Loucy (cell line): ENCODE measurements at regions not wholly inside any gene's neighbourhood (a gene's known extent, or its start where the extent isn't known, plus 50 kb on each side); places are given as distances from the start of the nearest gene placed in this dataset.

ENCODE experiments used
- H2AFZ ChIP-seq: fragments of 200-600 bp; sonication (generic); 2 replicates; pipeline ENCODE4 v1.6.0; 2016; ENCODE audit warnings: antibody characterized with exemption, mild to moderate bottlenecking, low read length, moderate library complexity
- H3F3A ChIP-seq: fragments of 200-600 bp; 2 replicates; pipeline ENCODE4 v1.6.0; 2016; ENCODE audit warnings: antibody characterized with exemption, low read depth, mild to moderate bottlenecking
- H3K27me3 ChIP-seq: fragments of 200-600 bp; sonication (generic); 2 replicates; pipeline ENCODE4 v1.6.1; 2014; ENCODE audit warnings: low read length, mild to moderate bottlenecking; ENCODE audit not compliant: insufficient read depth, poor library complexity, severe bottlenecking
- H3K36me3 ChIP-seq: fragments of 200-600 bp; sonication (generic); 2 replicates; pipeline ENCODE4 v1.6.1; 2016; ENCODE audit warnings: low read length; ENCODE audit not compliant: insufficient read depth
- H3K4me1 ChIP-seq: fragments of 200-600 bp; sonication (generic); 2 replicates; pipeline ENCODE4 v1.5.1; 2014; ENCODE audit warnings: low read length, mild to moderate bottlenecking; ENCODE audit not compliant: insufficient read depth, poor library complexity, severe bottlenecking
- H3K4me2 ChIP-seq: fragments of 200-600 bp; sonication (generic); 2 replicates; pipeline ENCODE4 v1.6.0; 2014; ENCODE audit warnings: antibody characterized with exemption, low read length, low read depth, mild to moderate bottlenecking; ENCODE audit not compliant: poor library complexity, severe bottlenecking
- H3K4me3 ChIP-seq: fragments of 200-600 bp; sonication (generic); 2 replicates; pipeline ENCODE4 v1.5.1; 2014; ENCODE audit warnings: low read length, mild to moderate bottlenecking, mixed read lengths; ENCODE audit not compliant: poor library complexity, severe bottlenecking
- H3K79me2 ChIP-seq: fragments of 200-600 bp; sonication (generic); 2 replicates; pipeline ENCODE4 v1.6.1; 2014; ENCODE audit warnings: low read length; ENCODE audit not compliant: insufficient read depth
- H3K9ac ChIP-seq: fragments of 200-600 bp; sonication (generic); 2 replicates; pipeline ENCODE4 v1.6.0; 2014; ENCODE audit warnings: mild to moderate bottlenecking, low read depth, low read length, moderate library complexity; ENCODE audit not compliant: poor library complexity, severe bottlenecking
- H3K9me2 ChIP-seq: fragments of 200-600 bp; sonication (generic); replicated peaks from 2 replicates; pipeline ENCODE4 v1.6.1; 2016; ENCODE audit warnings: low read depth, low read length, mixed read lengths
- H3K9me3 ChIP-seq: fragments of 200-600 bp; sonication (generic); 2 replicates; pipeline ENCODE4 v1.6.1; 2014; ENCODE audit warnings: mild to moderate bottlenecking, antibody characterized with exemption, low read length, low read depth; ENCODE audit not compliant: insufficient read depth
- H4K20me1 ChIP-seq: fragments of 200-600 bp; sonication (generic); 2 replicates; pipeline ENCODE4 v1.6.0; 2014; ENCODE audit warnings: antibody characterized with exemption, low read length, mild to moderate bottlenecking; ENCODE audit not compliant: insufficient read depth, poor library complexity, severe bottlenecking
- CTCF ChIP-seq: fragments of 200-600 bp; sonication (generic); conservative IDR thresholded peaks from 2 replicates; pipeline ENCODE4 v1.5.1; 2014; ENCODE audit warnings: mild to moderate bottlenecking, antibody characterized with exemption, low read length
- EZH2phosphoT487 ChIP-seq: fragments of 200-600 bp; IDR thresholded peaks from 2 replicates; pipeline ENCODE4 v1.6.1; 2018; ENCODE audit warnings: antibody characterized with exemption, mild to moderate bottlenecking, moderate library complexity, borderline replicate concordance

- TF ChIP-seq CTCF: no peak
- TF ChIP-seq EZH2phosphoT487: no peak
- H3K9me2 ChIP-seq: no peaks in the 10 kb centered on the region
- H3K4me2 ChIP-seq: no peak overlapping the region
Observed at GRCh38 chr12:70150230-70150629, 93.0 kb upstream of the CNOT2 start.

GRCh38 chr12:70151993-70152392 is 91.2 kb upstream of the CNOT2 start:
- peaks cover 34% of the 10 kb centered on the region for H3K9me3 ChIP-seq
- TF ChIP-seq EZH2phosphoT487 (no peak), CTCF (no peak)
- H4K20me1 ChIP-seq: no peaks in the 10 kb centered on the region
- no peak overlapping the region for H3K9ac ChIP-seq
- H2AFZ ChIP-seq: no peak overlapping the region
- H3K4me1 ChIP-seq: no peaks in the 10 kb centered on the region
- no peaks in the 10 kb centered on the region for H3K36me3 ChIP-seq
- no peak overlapping the region for H3K4me2 ChIP-seq
- H3K27me3 ChIP-seq: no peaks in the 10 kb centered on the region
- no peak overlapping the region for H3K4me3 ChIP-seq
- H3F3A ChIP-seq: no peaks in the 10 kb centered on the region
- no peaks in the 10 kb centered on the region for H3K9me2 ChIP-seq
- no peaks in the 10 kb centered on the region for H3K79me2 ChIP-seq

More at GRCh38 chr12:70150230-70150629, 93.0 kb upstream of the CNOT2 start:
- Histone ChIP-seq H3K4me1 (no peaks in the 10 kb centered on the region), H3K79me2 (no peaks in the 10 kb centered on the region), H3K9ac (no peak overlapping the region), H3K36me3 (no peaks in the 10 kb centered on the region), H3K9me3 (peaks cover 18% of the 10 kb centered on the region; the same call in 1 of the 2 replicates), H4K20me1 (no peaks in the 10 kb centered on the region), H2AFZ (no peak overlapping the region), H3K27me3 (no peaks in the 10 kb centered on the region), H3F3A (no peaks in the 10 kb centered on the region), H3K4me3 (no peak overlapping the region)

- H3F3A ChIP-seq: no peaks in the 10 kb centered on the region
- peaks cover 43% of the 10 kb centered on the region for H3K9me3 ChIP-seq
- H3K79me2 ChIP-seq: no peaks in the 10 kb centered on the region
- no peak overlapping the region for H2AFZ ChIP-seq
- H3K4me1 ChIP-seq: no peaks in the 10 kb centered on the region
- no peak overlapping the region for H3K9ac ChIP-seq
- TF ChIP-seq CTCF (no peak), EZH2phosphoT487 (no peak)
- no peak overlapping the region for H3K4me2 ChIP-seq
- no peaks in the 10 kb centered on the region for H3K9me2 ChIP-seq
- no peak overlapping the region for H3K4me3 ChIP-seq
- H3K36me3 ChIP-seq: no peaks in the 10 kb centered on the region
- no peaks in the 10 kb centered on the region for H4K20me1 ChIP-seq
- no peaks in the 10 kb centered on the region for H3K27me3 ChIP-seq
Observed at GRCh38 chr12:70154087-70154638, 89.1 kb upstream of the CNOT2 start.
